IPS-20b (cell line): ENCODE measurements at regions not wholly inside any gene's neighbourhood (a gene's known extent, or its start where the extent isn't known, plus 50 kb on each side); places are given as distances from the start of the nearest gene placed in this dataset.
"Not testable (repeated sequence)": the region's sequence is repeated elsewhere in the genome, so short reads cannot be mapped to it uniquely, and the experiment has no call there.

Experiments used
- H3K27ac ChIP-seq: one replicate; pipeline ENCODE4 v1.5.1; 2013; ENCODE audit warnings: low read length
- H3K27me3 ChIP-seq: 2 replicates; pipeline ENCODE4 v1.6.1; 2013; ENCODE audit warnings: mild to moderate bottlenecking, low read length, inconsistent platforms; ENCODE audit not compliant: insufficient read depth
- H3K36me3 ChIP-seq: 2 replicates; pipeline ENCODE4 v1.6.1; 2013; ENCODE audit warnings: low read depth, mild to moderate bottlenecking, inconsistent platforms, low read length, moderate library complexity; ENCODE audit not compliant: insufficient read depth
- H3K4me1 ChIP-seq: 2 replicates; pipeline ENCODE4 v1.6.1; 2013; ENCODE audit warnings: mild to moderate bottlenecking, control low read depth, inconsistent platforms, low read length, moderate library complexity; ENCODE audit not compliant: insufficient read depth
- H3K4me3 ChIP-seq: 2 replicates; pipeline ENCODE4 v1.5.1; 2013; ENCODE audit warnings: mild to moderate bottlenecking, low read length, inconsistent platforms
- H3K9ac ChIP-seq: 2 replicates; pipeline ENCODE4 v1.6.1; 2013; ENCODE audit warnings: low read depth, mild to moderate bottlenecking, inconsistent platforms, low read length, moderate library complexity
- H3K9me3 ChIP-seq: 2 replicates; pipeline ENCODE4 v1.6.1; 2013; ENCODE audit warnings: mild to moderate bottlenecking, low read depth, low read length, inconsistent platforms; ENCODE audit not compliant: insufficient read depth

DNA sequence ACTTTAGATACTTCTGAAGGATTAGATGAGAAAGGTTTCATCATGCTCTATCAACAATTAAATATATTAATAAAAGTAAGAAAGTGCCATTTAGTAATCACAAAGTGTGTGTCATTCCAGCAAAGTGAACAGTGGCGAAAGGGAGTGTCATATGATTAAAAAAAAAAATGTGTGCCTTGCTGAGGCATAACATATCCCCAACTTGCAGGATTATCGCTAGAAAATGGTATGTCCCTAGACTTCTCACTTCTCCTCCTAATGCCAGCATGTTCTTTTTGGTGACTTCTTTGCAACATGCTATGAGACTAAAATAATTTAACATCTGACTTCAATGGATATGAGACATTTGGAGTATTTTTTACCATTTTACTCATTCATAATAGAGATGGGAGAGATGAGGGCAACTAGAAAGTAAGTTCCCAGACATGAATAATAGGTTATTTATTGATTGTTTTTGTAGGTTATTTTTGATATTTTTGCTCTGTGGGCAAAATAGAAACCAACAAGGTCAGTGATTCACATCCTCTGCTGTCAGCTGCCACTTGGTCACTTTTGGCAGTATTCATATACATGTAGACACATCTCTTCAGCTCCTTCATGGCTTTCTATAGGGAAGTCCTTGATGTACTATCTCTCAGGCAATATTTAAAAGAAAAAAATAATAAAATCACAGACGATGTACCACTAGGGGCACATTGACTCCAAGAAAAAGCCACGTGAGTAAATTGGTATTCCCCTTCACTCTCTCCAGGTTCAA, 370.1 kb downstream of the BMP2 start:
- no peaks in the 10 kb centered on the region for H3K27me3 ChIP-seq
- H3K4me1 ChIP-seq = no peaks in the 10 kb centered on the region
- no peaks in the 10 kb centered on the region for H3K9me3 ChIP-seq
- no peak overlapping the region for H3K9ac ChIP-seq
- no peak overlapping the region for H3K4me3 ChIP-seq
- H3K36me3 ChIP-seq = no peaks in the 10 kb centered on the region
- no peak overlapping the region for H3K27ac ChIP-seq

DNA sequence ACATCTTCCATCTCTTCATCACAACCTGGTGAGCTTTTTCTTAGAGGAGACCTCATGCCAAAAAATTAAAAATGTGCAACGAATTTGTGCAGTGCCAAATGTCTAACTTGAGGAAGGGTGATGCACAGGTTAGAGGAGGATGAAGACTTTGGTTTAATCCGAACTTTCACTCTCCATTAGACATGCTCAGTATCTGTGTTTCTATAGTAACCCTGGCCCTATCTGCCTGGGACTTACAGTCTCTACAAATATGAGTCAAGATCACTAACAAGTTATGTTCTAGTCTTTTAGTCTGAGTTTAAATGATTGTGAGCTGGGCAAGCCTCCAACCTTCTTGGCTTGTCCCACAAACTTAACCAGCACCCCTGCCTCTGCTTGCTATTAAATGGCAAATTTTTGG, 377.0 kb downstream of the BMP2 start:
- Histone ChIP-seq H3K4me3 (no peak overlapping the region), H3K9ac (no peak overlapping the region), H3K9me3 (no peaks in the 10 kb centered on the region), H3K27ac (no peak overlapping the region), H3K36me3 (no peaks in the 10 kb centered on the region), H3K27me3 (no peaks in the 10 kb centered on the region), H3K4me1 (no peaks in the 10 kb centered on the region)

DNA sequence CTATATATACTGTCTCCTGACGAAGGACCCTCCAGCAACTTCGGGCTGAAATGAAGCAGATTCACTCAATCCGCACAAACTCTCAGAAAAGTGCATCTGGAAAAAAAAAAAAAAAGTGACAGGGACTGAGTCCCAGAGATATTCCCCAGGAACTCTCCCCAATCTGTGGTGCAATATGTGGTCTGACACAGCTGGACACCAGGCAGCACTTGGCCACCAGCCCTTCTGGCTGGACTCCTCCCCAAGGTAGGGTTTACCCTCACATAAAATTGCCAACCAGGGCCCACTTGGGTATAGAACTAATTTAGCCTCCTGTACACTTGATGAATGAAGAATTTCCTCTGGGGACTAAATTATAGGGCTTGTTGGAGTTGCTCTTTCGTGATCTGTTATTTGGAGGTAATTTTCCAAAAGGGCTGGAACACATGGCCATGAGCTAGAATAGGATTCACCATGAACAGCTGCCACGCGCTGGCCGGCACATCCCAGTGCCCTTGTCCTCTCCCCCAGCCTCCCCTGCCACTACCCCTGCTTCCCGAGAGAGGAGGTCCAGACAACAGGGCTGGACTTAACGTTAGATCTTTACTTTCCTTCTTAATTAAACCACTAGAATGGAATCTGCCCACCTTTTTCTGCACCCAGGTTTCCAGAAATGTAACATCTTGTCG, 379.2 kb downstream of the BMP2 start:
- no peak overlapping the region for H3K9ac ChIP-seq
- no peaks in the 10 kb centered on the region for H3K36me3 ChIP-seq
- H3K9me3 ChIP-seq = no peaks in the 10 kb centered on the region
- no peaks in the 10 kb centered on the region for H3K27me3 ChIP-seq
- H3K27ac ChIP-seq = no peak overlapping the region
- no peaks in the 10 kb centered on the region for H3K4me1 ChIP-seq
- no peak overlapping the region for H3K4me3 ChIP-seq

DNA sequence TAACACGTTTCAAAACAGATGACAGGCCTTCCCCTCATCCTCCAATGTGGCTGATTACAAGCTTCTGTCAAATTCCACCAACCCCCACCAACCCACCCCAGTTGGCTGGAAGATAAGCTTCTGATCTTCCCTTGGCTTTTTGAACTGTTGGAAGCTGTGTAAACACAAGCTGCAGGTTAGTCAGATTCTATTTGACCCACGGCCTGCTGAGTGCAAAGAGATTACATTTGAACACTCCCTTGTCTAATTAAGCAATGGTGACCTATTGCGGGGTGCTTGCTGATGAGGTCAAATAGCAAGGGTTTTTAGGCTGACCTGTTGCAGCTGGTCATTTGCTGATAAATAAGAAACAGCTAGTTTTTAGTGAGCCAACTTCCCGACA, 379.7 kb downstream of the BMP2 start:
- Histone ChIP-seq H3K9me3 (no peaks in the 10 kb centered on the region), H3K27me3 (no peaks in the 10 kb centered on the region), H3K9ac (no peak overlapping the region), H3K36me3 (no peaks in the 10 kb centered on the region), H3K4me3 (no peak overlapping the region), H3K27ac (no peak overlapping the region), H3K4me1 (no peaks in the 10 kb centered on the region)

DNA sequence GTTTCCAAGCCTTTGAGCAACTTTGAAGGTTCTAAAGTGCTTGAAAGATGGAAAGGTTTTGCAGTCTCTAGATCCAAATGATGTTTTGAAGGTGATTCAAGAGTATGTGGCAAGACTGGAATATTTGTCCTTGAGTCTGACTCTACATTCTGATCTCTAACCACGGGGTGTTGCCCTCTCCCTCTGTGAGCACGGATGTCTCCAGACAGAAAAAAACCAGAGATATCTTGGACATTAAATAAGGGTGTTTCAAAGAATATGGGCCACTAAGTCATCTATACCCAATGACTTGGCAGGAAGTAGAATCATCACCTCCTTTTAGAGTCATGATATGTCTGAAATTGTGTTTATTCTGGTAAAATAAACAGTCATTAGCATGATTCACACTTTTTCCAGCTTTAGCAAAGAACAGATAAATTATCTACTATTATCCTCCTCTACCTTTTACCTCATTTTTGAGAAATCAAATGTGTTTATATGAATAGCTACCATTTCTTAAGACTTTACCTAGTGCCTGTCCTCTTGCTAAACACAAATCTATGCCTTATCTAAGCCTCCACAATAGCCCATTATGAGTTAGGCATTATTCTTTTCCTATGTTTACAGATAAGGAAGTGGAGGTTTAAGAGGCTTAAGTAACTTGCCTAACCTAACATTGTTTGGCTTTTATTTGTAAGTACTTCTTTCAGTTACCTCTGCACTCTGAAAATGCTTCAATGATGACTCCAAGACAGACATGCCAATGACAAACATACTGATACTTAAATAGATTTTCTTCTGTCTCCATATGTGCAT, 384.4 kb downstream of the BMP2 start:
- Histone ChIP-seq H3K9ac (no peak overlapping the region), H3K36me3 (no peaks in the 10 kb centered on the region), H3K27ac (no peak overlapping the region), H3K4me1 (no peaks in the 10 kb centered on the region), H3K27me3 (no peaks in the 10 kb centered on the region), H3K9me3 (no peaks in the 10 kb centered on the region), H3K4me3 (no peak overlapping the region)

DNA sequence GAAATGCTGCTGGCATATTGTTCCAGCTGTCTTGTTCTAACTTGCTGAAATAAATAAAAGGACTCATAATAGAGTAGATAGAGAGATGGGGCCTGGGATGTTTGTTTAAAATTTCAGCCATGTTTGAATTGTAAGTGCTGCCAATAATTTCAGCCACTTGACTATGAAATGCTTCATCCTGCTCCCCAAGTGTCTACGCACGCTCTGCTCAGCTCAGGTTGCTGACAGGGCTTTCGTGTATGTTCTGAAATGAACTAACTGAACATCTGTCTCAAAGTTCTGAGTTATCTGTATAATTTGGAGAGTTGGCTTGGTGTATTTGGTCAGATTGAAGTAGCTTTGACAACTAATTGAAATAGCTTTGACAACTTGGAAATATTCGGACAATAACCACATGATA, 387.8 kb downstream of the BMP2 start:
- Histone ChIP-seq H3K27me3 (no peaks in the 10 kb centered on the region), H3K4me3 (no peak overlapping the region), H3K27ac (no peak overlapping the region), H3K9ac (no peak overlapping the region), H3K9me3 (no peaks in the 10 kb centered on the region), H3K4me1 (no peaks in the 10 kb centered on the region), H3K36me3 (no peaks in the 10 kb centered on the region)

DNA sequence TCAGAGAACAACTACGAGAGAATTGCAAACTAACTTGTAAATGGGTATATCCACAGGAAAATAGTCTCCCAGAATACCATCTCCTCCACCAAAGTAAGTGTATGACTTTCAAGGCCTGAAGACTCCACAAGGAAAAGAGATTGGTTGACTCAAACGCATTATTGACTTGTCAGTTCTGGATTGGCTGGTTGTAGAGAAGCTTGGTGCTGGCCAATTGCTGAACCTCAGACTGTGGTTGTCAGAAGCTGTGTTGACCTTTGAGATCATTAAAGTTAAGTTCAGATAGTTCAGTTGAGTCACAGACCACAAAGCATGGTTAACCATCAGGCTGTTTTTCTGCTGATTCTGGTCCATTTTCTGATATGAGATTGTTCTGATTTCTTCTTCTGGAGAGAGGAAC, 388.3 kb downstream of the BMP2 start:
- Histone ChIP-seq H3K27me3 (no peaks in the 10 kb centered on the region), H3K27ac (no peak overlapping the region), H3K4me3 (no peak overlapping the region), H3K36me3 (no peaks in the 10 kb centered on the region), H3K4me1 (no peaks in the 10 kb centered on the region), H3K9ac (no peak overlapping the region), H3K9me3 (no peaks in the 10 kb centered on the region)

DNA sequence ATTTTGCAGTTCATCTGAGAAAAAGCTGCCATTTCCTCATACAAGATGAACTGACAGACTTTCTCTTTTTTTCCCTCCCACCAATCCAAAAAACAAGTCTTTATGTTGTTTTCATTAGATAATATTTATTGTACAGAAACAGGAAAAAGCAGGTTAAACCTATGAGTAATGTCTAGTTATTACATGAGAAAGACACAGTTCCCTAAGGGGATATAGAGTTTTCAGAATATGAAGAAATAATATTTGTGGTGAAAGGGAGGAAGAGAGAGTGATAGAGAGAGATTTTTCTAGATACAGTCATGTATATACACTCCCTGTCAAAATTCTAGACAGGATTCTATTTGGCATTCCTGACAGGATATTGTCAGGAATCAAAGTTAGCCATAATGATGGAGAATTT, 392.4 kb downstream of the BMP2 start:
- no peak overlapping the region for H3K4me3 ChIP-seq
- no peak overlapping the region for H3K9ac ChIP-seq
- H3K27me3 ChIP-seq = no peaks in the 10 kb centered on the region

DNA sequence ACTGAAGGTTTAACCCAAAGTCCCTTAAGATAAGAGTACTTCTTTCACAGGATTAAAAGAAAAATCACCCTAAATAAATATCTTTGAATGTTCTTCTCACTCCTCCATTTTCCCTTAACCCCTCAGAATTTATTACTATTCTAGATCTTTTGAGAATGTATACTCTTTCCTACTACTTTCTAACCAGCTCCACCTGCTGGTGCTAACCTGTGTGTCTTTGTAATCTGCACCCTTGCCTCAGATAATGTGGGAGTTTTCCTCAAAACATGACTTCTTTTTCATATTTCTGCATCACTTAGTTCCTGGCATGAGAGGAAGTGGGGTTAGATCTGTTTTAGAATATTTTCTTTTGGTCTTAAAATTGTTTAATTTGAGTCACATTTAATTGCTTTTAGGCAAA, 394.2 kb downstream of the BMP2 start:
- Histone ChIP-seq H3K27ac (no peak overlapping the region), H3K4me1 (no peaks in the 10 kb centered on the region), H3K9ac (no peak overlapping the region), H3K9me3 (peaks cover 5% of the 10 kb centered on the region), H3K27me3 (no peaks in the 10 kb centered on the region), H3K4me3 (no peak overlapping the region), H3K36me3 (no peaks in the 10 kb centered on the region)

More for the DNA sequence above, 392.4 kb downstream of the BMP2 start:
- Histone ChIP-seq H3K27ac (no peak overlapping the region), H3K36me3 (no peaks in the 10 kb centered on the region), H3K4me1 (no peaks in the 10 kb centered on the region), H3K9me3 (peaks cover 5% of the 10 kb centered on the region)

DNA sequence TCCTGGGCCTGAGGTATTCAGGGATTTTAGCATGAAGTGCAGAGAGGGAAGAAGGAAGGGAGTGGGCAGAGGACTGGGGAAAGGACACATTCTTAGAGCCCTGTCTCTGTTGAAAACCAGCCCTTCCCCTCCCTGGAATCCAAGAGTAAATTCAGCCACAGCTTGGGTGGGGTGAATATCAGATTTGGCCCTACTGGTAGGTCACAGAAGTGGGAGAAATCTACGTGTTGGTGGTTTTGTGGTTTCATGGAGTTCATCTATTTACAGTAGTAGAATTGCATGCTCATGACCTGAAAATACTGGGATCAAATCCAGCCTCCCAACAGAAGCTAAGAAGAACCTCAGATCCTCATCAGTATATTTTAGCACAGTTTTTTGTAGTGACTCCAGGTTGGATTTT, 404.4 kb downstream of the BMP2 start:
- Histone ChIP-seq H3K27me3 (no peaks in the 10 kb centered on the region), H3K4me3 (no peak overlapping the region), H3K27ac (no peak overlapping the region), H3K9ac (no peak overlapping the region), H3K4me1 (no peaks in the 10 kb centered on the region), H3K9me3 (peaks cover 6% of the 10 kb centered on the region), H3K36me3 (no peaks in the 10 kb centered on the region)

DNA sequence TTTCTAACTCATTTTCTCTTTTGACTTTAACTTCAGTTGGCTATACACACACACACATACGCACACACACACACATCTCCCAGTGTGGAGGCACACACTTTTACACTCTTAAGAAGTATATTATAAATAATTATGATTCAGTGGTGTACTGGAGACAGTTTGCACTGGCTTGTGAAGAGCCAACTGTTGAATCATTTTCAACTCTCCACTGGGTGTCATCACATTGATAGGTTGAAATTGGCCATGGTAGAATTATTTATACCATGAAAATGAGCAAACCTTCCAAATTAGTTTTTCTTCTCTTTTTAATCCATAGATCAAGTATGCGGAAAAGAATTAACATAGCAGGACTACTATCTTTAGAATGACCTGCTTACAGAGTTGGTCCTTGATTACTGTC, 407.1 kb downstream of the BMP2 start:
- no peak overlapping the region for H3K4me3 ChIP-seq
- H3K4me1 ChIP-seq = no peaks in the 10 kb centered on the region
- no peaks in the 10 kb centered on the region for H3K27me3 ChIP-seq
- H3K9ac ChIP-seq = no peak overlapping the region
- H3K9me3 ChIP-seq = peaks cover 10% of the 10 kb centered on the region
- H3K27ac ChIP-seq = no peak overlapping the region
- H3K36me3 ChIP-seq = no peaks in the 10 kb centered on the region

DNA sequence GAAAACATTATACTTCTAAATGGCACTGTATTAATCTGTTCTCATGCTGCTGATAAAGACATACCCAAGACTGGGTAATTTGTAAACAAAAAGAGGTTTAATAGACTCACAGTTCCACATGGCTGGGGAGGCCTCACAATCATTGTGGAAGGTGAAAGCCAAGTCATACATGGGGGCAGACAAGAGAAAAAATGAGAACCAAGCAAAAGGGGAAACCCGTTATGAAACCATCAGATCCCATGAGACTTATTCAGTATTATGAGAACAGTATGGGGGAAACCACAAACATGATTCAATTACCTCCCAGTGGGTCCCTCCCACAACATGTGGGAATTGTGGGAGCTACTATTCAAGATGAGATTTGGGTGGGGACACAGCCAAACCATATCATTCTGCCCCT, 408.3 kb downstream of the BMP2 start:
- not testable (repeated sequence) for H3K4me3 ChIP-seq, H3K27me3 ChIP-seq, H3K4me1 ChIP-seq, H3K9ac ChIP-seq, H3K36me3 ChIP-seq, H3K27ac ChIP-seq
- peaks cover 10% of the 10 kb centered on the region for H3K9me3 ChIP-seq
